Hematopoietic multipotent progenitor cell treated with erythropoietin and hydrocortisone succinate and interleukin-3 and kit ligand, for 6 days (in vitro differentiated cells): ENCODE measurements at regions not wholly inside any gene's neighbourhood (a gene's known extent, or its start where the extent isn't known, plus 50 kb on each side); places are given as distances from the start of the nearest gene placed in this dataset.
A peak's percentile ranks its signal among the peaks of the same experiment; 100 is the strongest.

Source experiments
- DNase-seq: peaks from one replicate; pipeline ENCODE4 v3.0.0-alpha.2; 2015

DNA sequence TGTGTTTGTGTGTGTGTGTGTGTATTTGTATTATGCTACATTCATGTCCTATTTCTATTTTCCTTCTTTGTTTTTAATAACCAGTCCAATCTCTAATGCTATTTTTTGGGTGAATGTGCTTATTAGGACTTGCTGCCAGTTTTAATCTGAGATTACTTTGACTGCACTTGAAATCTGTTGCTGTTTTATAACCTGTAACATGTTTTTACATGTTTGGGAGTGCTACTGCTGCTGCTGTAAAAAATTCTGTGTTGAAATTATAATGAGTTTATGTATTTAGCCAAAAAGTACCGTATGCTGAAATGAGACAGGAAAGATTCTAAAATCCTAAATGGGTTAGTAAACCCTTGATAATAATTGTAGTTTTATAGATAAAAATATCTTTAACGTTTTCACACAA is 104.7 kb upstream of the SSBP2 start:
- DNase-seq, result no peak

GRCh38 chr5:81854915-81855314 is 104.0 kb upstream of the SSBP2 start:
- DNase-seq, result peak; percentile 61

GRCh38 chr5:81854485-81854884 is 103.6 kb upstream of the SSBP2 start:
- DNase-seq, result peak; percentile 20

DNA sequence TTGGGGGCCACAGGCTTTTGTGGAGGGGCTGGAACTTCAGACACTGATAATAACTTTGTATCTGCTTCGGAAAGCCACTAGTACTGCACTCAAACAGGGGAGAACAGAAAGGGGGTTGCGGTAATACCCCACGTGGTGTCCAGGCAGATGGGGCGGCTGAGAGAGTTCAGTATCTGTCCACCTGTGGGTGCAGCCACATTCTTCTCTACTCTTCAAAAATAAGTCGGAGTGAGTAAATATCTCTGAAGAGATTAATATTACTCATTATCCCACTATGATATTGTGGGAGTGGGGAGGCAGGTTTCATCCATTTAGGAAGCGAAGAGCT is 102.1 kb upstream of the SSBP2 start:
- DNase-seq, result no peak

DNA sequence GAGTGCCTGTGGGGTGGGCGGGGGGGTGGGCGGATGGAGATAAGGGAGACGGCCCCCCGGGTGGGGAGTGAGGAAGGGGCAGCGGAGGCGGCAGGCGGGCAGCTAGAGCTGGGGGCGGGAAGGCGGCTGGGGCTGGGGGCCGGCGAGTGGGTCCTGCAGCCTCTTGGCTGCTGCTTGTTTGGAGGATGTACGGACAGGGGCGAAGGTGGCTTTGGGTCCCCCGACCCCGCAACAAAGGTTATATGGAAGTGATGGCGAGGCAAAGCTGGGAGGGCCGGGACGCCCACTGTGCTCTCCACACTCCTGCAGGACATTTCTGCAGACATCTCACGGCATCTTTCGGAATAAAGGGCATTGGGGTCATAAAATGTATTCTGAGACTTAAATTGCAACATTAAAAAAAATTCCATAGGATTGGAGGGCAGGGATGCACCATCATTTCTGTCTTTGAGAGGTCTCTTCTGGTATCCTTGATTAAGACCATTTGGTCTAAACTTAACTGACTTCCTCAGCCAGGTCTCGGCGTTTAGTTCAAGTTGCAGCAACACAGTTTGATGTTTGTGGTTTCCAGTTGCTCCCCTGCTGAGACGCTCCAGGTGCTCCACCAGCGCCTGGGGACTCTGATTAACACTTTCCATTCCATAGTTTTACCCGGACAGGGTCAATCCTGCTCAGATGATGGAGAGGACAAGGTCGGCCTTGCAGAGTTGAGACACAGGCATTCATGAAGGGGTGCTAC is 101.6 kb upstream of the SSBP2 start:
- peak; percentile 55 for DNase-seq

DNA sequence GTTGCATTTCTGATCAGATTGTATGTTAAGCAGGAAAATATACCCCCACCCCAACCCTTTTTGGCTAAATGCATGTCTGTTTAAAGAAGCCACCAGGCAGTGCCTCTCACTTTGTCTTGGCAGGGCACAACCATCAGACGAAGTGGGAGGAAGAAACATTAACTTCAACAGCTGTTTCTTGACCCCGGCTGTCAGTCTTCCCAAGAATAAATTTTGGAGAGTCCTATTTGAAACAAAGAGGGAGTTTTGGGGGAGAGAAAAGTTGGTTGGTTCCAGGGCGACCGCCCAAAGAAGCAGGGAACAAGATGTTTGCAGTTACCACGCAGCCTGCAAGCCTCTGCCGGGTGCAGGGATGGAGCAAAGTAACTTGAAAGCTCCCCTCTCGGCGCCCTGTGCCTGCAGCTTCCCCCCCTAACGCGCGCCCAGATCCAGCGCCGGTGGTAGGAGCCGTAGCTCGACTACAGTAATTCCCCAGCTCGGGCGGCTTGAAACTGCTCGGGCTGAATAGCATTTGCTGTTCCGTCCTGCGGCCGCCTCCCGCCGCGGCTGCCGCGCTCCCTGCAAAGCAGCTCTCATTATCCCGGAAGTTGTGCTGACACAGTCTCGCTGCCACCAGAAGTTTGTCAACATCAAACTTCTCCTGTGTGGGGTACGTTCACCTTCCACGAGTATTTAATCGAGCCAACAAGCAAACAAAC is 100.7 kb upstream of the SSBP2 start:
- peak; percentile 96 for DNase-seq

DNA sequence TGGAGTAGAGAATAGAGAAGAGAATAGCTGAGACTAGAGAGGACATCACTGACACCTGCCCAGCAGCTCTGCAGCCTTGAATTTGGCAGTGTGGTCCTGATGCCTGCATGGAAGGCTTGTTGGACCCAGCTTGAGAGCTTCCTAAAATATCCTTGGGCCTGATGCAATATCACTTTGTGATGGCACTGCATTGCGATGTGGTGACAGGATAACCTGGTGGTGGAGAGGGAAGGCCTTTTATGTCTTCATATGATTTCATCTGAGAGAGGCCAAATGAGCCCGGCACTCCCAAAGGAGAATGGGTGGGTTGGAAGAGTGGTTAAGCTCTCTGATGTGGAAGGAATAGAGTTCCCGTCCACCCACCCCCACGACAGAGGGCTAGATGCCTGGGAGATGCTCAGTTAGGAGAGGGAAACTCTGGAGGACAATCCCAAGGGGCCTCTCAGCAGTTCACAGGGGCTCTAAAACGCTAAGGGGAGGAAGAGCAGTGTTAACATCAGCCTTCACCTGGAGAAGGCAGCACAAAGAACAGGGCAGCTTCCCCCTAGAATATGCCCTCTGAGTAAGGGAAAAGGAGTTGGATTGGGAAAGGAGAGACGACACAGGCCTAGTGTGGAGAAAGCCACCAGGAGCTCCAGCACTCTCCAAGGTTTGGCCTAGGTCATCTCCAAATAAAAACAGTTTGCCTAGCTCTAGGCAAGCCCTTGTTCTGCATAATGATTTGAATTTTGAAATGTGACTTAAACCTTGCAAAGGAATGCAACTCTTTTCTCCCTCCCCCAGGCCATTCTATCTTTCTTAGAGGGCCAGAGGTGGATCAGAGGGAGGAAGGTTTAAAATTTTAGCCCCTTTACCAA is 99.8 kb upstream of the SSBP2 start:
- peak; percentile 20 for DNase-seq

- no peak for DNase-seq
Measured at GRCh38 chr5:81849770-81850367, 99.0 kb upstream of the SSBP2 start.

GRCh38 chr5:81848362-81848880 is 97.5 kb upstream of the SSBP2 start:
- no peak for DNase-seq

DNA sequence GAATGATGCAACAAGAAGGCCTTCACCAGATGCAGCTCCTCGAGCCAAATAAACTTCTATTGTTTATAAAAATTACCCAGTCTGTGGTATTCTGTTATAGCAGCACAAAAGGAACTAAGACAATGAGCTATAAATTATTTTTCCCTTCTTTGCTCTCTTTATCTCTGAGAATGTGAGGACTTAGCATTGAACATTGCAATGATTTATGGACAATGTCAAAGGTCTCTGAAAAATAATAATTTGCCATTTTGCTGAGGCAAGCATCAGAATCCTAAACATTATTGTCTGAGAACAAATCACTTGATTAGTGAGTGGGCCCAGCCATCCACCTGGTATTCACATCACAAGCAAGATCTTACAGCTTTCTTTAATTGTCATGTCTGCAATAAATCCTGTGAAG is 95.4 kb upstream of the SSBP2 start:
- no peak for DNase-seq

GRCh38 chr5:81843845-81844244 is 92.9 kb upstream of the SSBP2 start:
- no peak for DNase-seq

DNA sequence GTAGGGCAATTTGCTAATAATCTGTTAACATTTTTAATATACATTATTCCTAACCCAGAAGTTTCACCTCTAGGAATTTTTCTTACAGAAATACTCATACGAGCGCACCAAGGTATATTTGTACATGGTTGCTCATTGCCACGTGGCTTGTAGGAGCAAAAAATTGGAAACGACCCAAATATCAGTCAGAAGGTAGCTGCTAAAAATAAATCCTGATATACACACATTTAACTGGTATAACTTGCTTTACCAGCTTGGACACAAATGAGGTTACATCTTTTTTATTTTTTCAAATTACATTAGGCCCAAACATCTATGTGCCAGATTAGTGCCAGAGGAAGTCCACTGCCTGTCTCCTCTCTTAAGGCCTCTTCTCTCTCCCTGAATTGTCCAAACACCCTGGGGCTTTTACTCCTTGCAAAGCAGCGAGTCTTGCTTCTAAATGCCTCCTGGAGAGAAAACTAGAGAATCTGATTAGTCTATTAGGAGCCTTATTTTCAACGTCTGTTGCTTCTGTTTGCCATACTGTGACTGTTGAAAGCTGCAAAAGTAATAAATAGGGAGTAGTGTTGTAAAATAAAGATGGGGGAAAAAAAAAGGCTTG is 92.0 kb upstream of the SSBP2 start:
- no peak for DNase-seq

DNA sequence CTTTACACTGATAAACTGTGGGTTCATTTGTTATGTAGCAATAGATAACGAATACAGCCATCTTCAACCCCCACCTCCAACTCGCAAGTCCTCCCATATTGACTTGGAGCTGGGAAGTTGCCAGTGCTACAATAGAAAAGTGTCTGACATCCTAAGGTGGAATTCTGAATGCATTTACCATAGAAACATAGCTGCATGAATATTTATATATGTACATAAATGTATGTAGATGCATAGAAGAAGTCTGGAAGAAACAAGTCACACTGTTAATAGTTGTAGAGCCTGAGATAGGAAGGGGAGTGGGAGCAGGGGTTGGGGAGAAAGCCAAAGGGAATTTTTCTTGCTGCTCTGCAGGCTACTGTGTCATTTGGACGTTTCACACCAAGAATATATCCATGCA is 88.1 kb upstream of the SSBP2 start:
- no peak for DNase-seq

DNA sequence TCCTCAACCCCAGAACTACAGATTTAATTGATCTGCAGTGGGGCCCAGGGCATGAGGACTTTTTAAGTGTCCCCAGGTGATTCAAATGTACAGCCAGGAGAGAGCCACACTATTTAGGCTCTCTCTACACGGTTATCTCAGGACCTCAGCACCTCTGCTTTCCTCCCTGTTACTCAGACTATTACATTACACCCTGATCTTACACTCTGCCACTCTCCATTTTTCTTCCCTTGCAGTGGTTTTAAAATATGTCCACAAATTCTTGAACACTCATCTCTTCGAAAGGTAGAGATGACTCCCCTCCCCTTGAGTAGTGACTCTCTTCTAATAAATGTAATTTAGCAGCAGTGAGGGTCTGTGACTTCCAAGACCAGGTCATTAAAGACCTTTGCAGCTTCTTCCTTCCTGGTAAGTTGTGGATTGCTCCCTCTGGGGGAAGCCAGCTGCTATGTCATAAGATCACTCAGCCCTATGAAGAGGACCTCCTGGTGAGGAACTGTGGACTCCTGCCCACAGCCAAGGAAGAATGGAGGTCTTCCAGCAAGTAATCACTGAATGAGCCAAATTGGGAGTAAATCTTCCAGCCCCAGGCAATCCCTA is 87.5 kb upstream of the SSBP2 start:
- DNase-seq, result peak; percentile 80

DNA sequence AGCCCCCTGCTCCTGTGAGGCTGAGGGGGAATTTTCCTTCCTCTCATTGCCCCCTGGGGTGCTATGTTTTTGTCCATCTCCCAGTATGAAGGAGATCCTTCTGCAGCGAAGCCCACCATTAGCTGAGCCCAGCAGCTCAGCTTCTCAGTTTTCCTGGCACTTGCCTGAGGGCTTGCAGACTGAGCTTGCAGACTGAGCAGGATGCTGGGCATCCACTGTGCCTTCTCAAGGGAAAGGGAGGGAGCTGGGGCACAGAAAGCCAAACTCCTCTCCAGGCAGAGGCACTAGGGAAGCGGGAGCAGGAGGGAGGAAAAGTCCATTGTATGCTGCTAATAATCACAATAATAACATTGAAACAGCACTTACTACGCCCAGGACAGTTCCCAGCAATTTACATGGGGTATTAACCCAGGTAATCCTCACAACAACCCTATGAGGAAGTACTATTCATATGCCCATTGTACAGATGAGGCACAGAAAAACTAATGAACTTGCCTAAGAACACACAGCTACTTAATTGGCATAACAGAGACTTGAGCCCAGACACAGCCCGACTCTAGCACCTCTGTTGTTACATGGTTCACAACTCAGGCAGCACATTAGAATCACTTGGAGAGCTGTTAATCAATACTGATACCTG is 86.9 kb upstream of the SSBP2 start:
- no peak for DNase-seq

DNA sequence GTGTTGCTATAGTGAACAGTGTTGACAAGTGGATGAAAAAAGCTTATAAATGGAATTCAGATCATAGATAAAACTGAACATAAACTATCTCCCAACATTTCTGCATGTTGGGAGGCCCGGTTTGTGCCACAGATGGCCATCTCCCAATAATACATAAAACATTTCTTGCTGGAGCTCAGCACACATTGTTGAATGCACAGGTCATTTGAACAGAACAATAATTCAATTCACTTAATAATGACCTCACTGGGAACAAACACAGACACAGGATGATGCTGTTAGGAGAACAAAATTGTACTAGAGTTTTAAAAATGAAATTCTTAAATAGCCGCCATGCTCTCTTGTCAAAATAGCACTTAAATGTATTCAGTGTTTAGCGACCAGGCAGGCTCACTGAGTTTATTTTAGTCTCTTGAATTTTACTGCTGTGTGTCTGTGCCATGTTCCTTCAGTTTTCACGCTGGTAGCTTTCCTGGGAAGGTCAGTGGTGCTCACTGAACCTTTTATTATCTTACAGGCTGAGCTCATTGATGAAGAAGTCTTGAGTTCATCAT is 85.0 kb upstream of the SSBP2 start:
- no peak for DNase-seq

DNA sequence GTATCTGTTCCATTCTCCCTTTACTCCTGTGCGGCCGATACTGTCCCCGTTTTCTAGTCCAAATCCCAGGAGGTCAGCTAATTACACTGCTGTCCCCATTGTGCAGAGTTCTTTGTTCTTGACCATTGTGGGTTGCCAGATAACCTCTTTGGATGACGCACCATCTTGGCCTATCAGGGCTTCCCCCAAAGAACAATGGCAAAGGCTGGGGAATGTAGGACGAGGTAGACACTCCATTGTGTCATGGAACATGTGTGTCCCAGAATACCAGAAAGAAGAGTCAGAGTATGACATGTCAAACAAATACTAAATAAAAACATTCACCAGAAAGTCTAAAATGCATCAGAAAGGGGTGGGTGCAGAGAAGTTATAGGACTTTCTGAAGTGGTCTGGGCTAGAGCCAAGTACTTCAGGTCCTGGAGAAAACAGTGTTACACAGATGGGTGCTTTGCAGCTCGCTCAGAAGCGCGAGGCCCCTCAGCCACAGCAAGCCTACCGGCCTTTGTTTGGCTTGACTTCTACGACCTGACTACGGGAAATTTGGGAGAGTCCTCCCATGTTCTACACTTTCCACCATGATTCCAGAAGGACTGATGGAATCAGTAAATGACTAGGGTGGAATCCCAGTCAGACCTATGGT is 83.2 kb upstream of the SSBP2 start:
- no peak for DNase-seq

- DNase-seq, result peak; percentile 72
Measured at GRCh38 chr5:81830596-81830995, 79.7 kb upstream of the SSBP2 start.

- DNase-seq, result no peak
Measured at GRCh38 chr5:81829242-81829641, 78.3 kb upstream of the SSBP2 start.

- DNase-seq, result peak; percentile 57
Measured at GRCh38 chr5:81827500-81827899, 76.6 kb upstream of the SSBP2 start.

GRCh38 chr5:81826128-81826527 is 75.2 kb upstream of the SSBP2 start:
- DNase-seq, result no peak
